ENCODE measurements at regions not wholly inside any gene's neighbourhood (a gene's known extent, or its start where the extent isn't known, plus 50 kb on each side); places are given as distances from the start of the nearest gene placed in this dataset.
"Not testable (repeated sequence)": the region's sequence is repeated elsewhere in the genome, so short reads cannot be mapped to it uniquely, and the experiment has no call there.

DNA sequence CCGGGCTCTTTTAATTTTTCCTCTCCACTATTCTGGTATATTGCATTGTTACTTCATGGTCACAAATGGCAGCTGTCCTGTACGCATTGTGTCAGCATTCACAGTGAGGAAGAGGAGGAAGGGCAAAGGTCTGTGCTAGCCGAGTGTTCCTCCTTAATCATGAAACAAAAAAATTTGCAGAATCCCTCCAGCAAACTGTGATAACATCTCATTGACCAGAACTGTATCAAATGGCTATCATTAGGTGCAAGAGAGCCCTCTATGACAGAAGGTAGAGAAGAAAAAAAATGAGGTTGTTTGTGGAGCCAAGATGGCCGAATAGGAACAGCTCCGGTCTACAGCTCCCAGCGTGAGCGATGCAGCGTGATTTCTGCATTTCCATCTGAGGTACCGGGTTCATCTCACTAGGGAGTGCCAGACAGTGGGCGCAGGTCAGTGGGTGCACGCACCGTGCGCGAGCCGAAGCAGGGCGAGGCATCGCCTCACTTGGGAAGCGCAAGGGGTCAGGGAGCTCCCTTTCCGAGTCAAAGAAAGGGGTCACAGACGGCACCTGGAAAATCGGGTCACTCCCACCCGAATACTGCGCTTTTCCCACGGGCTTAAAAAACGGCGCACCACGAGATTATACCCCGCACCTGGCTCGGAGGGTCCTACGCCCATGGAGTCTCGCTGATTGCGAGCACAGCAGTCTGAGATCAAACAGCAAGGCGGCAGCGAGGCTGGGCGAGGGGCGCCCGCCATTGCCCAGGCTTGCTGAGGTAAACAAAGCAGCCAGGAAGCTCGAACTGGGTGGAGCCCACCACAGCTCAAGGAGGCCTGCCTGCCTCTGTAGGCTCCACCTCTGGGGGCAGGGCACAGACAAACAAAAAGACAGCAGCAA is 180.6 kb upstream of the CHAC2 start:
- TF ChIP-seq, protein P1, sequence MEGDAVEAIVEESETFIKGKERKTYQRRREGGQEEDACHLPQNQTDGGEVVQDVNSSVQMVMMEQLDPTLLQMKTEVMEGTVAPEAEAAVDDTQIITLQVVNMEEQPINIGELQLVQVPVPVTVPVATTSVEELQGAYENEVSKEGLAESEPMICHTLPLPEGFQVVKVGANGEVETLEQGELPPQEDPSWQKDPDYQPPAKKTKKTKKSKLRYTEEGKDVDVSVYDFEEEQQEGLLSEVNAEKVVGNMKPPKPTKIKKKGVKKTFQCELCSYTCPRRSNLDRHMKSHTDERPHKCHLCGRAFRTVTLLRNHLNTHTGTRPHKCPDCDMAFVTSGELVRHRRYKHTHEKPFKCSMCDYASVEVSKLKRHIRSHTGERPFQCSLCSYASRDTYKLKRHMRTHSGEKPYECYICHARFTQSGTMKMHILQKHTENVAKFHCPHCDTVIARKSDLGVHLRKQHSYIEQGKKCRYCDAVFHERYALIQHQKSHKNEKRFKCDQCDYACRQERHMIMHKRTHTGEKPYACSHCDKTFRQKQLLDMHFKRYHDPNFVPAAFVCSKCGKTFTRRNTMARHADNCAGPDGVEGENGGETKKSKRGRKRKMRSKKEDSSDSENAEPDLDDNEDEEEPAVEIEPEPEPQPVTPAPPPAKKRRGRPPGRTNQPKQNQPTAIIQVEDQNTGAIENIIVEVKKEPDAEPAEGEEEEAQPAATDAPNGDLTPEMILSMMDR (IDR thresholded peaks at IDR 0.05): not testable (repeated sequence)
- TF ChIP-seq POLR2A (IDR thresholded peaks at IDR 0.05): not testable (repeated sequence)

Measured in right lobe of liver (tissue), 4 donors.